ENCODE measurements at regions not wholly inside any gene's neighbourhood (a gene's known extent, or its start where the extent isn't known, plus 50 kb on each side); places are given as distances from the start of the nearest gene placed in this dataset.

DNA sequence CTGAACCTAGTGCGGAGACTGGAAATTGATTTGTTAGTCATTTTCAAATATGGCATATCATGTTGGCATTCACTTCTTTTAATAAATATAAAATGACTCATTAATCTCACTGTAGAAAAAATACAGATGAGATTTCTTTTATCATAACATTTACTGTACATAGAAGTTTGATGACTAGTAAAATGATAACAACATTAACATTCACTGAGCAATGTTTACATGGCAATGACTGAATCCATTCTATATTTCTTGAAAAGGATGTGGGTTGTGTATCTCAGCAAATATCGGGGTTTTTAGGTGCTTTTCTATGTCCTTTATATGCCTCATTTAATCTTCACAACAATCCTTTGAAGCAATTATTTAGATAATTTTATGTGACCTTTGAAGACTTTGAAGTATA is 920.9 kb upstream of the FAT3 start:
- no peak for TF ChIP-seq FOXP2 (optimal IDR thresholded peaks at IDR 0.05; ENCODE audit: borderline replicate concordance, extremely low read depth, extremely low read length, insufficient read depth)
- no peak for TF ChIP-seq POLR2AphosphoS5 (IDR thresholded peaks at IDR 0.05; ENCODE audit: low read depth, low read length)
- no peak for TF ChIP-seq SIN3A (IDR thresholded peaks at IDR 0.05; ENCODE audit: borderline replicate concordance, insufficient read depth, low read length)
- TF ChIP-seq REST (IDR thresholded peaks at IDR 0.05; ENCODE audit: insufficient read depth in 1 of 2, low read depth in 2 of 2, low read length in 2 of 2), result no peak
- TF ChIP-seq TAF1 (IDR thresholded peaks at IDR 0.05; ENCODE audit: borderline replicate concordance, insufficient read depth, low read length), result no peak

DNA sequence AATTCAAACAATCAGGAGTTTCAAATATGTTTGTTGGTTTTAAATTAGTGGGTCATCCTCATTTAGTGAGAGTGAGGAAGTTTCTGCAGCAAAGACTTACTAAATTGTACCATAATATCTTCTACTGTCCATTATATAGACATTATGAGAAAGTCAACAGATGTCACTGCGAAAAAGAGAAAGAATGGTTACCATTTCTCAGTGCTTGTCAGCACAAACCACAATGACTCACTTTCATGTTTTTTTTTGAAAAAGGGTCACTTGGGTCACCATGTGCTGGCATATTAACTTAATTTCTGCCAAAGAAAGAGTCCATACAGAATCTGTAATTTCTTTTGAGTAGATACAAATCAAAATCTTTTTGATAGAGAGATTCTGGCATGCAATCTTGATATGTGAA is 924.6 kb upstream of the FAT3 start:
- no peak for TF ChIP-seq POLR2AphosphoS5 (IDR thresholded peaks at IDR 0.05; ENCODE audit: low read depth, low read length)
- no peak for TF ChIP-seq FOXP2 (optimal IDR thresholded peaks at IDR 0.05; ENCODE audit: borderline replicate concordance, extremely low read depth, extremely low read length, insufficient read depth)
- TF ChIP-seq REST (IDR thresholded peaks at IDR 0.05; ENCODE audit: insufficient read depth in 1 of 2, low read depth in 2 of 2, low read length in 2 of 2), result no peak
- no peak for TF ChIP-seq SIN3A (IDR thresholded peaks at IDR 0.05; ENCODE audit: borderline replicate concordance, insufficient read depth, low read length)
- TF ChIP-seq TAF1 (IDR thresholded peaks at IDR 0.05; ENCODE audit: borderline replicate concordance, insufficient read depth, low read length), result no peak

- TF ChIP-seq FOXP2 (optimal IDR thresholded peaks at IDR 0.05; ENCODE audit: borderline replicate concordance, extremely low read depth, extremely low read length, insufficient read depth) (no peak), TAF1 (IDR thresholded peaks at IDR 0.05; ENCODE audit: borderline replicate concordance, insufficient read depth, low read length) (no peak), REST (IDR thresholded peaks at IDR 0.05; ENCODE audit: insufficient read depth in 1 of 2, low read depth in 2 of 2, low read length in 2 of 2) (no peak), SIN3A (IDR thresholded peaks at IDR 0.05; ENCODE audit: borderline replicate concordance, insufficient read depth, low read length) (no peak), POLR2AphosphoS5 (IDR thresholded peaks at IDR 0.05; ENCODE audit: low read depth, low read length) (no peak)
These were observed 928.0 kb upstream of the FAT3 start for GRCh38 chr11:91296629-91297028.

GRCh38 chr11:91295591-91295990 is 929.0 kb upstream of the FAT3 start:
- TF ChIP-seq POLR2AphosphoS5 (IDR thresholded peaks at IDR 0.05; ENCODE audit: low read depth, low read length) (no peak), TAF1 (IDR thresholded peaks at IDR 0.05; ENCODE audit: borderline replicate concordance, insufficient read depth, low read length) (no peak), FOXP2 (optimal IDR thresholded peaks at IDR 0.05; ENCODE audit: borderline replicate concordance, extremely low read depth, extremely low read length, insufficient read depth) (no peak), REST (IDR thresholded peaks at IDR 0.05; ENCODE audit: insufficient read depth in 1 of 2, low read depth in 2 of 2, low read length in 2 of 2) (no peak), SIN3A (IDR thresholded peaks at IDR 0.05; ENCODE audit: borderline replicate concordance, insufficient read depth, low read length) (no peak)

DNA sequence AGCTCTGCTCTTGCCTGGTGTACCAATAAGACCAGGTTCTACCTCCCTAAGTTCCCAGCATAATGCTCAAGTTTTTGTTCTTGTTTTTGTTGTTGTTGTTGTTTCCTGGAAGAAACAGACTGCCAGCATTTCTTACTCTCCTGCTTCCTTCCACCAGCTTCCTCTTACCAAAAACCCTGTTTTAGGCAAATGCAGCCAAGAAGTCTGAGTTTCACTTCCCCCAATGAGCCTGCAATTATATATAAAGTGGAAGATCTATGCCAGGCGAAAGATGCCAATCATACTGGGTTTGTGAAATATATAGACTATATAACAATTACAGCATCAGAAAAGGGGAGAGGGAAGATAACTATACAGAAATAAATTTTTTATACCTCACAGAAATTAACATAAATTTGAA is 931.5 kb upstream of the FAT3 start:
- no peak for TF ChIP-seq SIN3A (IDR thresholded peaks at IDR 0.05; ENCODE audit: borderline replicate concordance, insufficient read depth, low read length)
- TF ChIP-seq POLR2AphosphoS5 (IDR thresholded peaks at IDR 0.05; ENCODE audit: low read depth, low read length), result no peak
- no peak for TF ChIP-seq TAF1 (IDR thresholded peaks at IDR 0.05; ENCODE audit: borderline replicate concordance, insufficient read depth, low read length)
- no peak for TF ChIP-seq FOXP2 (optimal IDR thresholded peaks at IDR 0.05; ENCODE audit: borderline replicate concordance, extremely low read depth, extremely low read length, insufficient read depth)
- no peak for TF ChIP-seq REST (IDR thresholded peaks at IDR 0.05; ENCODE audit: insufficient read depth in 1 of 2, low read depth in 2 of 2, low read length in 2 of 2)
